Neural progenitor cell (in vitro differentiated cells): ENCODE measurements at regions not wholly inside any gene's neighbourhood (a gene's known extent, or its start where the extent isn't known, plus 50 kb on each side); places are given as distances from the start of the nearest gene placed in this dataset.

Experiments used
- CTCF ChIP-seq: fragments of 200-600 bp; sonication (generic); IDR thresholded peaks from 2 replicates; pipeline ENCODE4 v1.5.1; 2017; ENCODE audit warnings: antibody characterized with exemption, mild to moderate bottlenecking
- EZH2 ChIP-seq: fragments of 200-600 bp; sonication (generic); IDR thresholded peaks from 2 replicates; pipeline ENCODE4 v1.6.1; 2017; ENCODE audit warnings: antibody characterized with exemption, mild to moderate bottlenecking, moderate library complexity
- EZH2phosphoT487 ChIP-seq: fragments of 200-600 bp; sonication (generic); IDR thresholded peaks from 2 replicates; pipeline ENCODE4 v1.6.1; 2017; ENCODE audit warnings: antibody characterized with exemption

- TF ChIP-seq CTCF: no peak
- no peak for TF ChIP-seq EZH2
- TF ChIP-seq EZH2phosphoT487: no peak
Measured at GRCh38 chr13:50524560-50524959, 318.9 kb downstream of the DLEU7 start.
